CD4-positive, alpha-beta T cell treated with Interleukin-15 for 4 hours (primary cell): ENCODE measurements at regions not wholly inside any gene's neighbourhood (a gene's known extent, or its start where the extent isn't known, plus 50 kb on each side); places are given as distances from the start of the nearest gene placed in this dataset.

ENCODE experiments used
- DNase-seq: peaks from one replicate; pipeline ENCODE4 v3.0.0-alpha.2; 2020; ENCODE audit warnings: low spot score

DNA sequence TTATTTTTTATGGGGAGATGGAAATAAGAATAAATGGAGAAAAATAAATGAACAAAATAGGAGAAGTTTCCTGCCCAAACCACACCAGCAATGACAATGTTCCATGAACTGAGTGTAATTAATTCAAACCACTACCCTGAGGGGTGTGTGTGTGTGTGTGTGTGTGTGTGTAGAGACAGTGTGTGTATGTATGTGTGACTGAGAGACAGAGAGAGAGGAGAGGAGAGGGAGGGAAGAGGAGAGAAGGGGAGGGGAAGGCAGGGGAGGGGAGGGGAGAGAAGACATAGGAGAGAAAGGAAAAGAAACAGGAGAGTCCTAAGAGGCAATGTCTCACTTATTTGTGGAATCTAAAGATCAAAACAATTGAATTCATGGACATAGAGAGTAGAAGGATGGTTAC, 65.0 kb upstream of the POU2AF1 start:
- no peak for DNase-seq

DNA sequence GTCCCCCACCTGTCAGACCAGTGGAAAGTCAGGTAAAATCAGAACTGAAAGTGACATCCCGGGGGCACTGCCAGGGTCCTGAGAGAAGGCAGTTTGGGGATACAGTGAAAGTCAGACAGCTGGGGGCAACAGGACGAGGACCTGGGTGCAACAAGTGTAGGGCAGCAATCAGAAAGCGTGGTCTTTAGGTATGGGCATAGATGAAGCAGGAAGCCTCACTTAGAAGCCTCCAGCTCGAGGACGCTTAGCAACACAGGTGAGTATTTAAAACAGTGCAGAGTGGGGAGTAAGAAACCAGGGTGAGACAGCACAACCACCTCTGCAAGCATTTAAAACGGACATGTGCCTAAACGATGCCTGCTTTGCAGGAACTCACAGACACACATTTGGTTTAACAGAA, 64.6 kb upstream of the POU2AF1 start:
- no peak for DNase-seq

DNA sequence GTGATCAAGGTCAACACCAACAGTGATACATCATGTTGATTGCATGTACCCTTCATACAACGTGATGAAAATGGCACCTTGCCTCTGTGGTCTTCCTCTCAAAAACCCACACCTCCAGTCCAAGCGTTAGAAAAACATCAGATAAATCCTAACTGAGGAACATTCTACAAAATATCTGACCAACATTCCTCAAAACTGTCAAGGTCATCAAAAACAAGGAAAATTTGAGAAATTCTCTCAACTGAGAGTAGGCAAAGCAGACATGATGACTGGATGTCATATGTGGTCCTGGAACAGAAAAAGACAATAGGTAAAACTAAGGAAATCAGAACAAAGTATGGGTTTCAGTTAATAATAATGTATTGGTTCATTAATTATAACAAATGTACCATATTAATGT, 64.0 kb upstream of the POU2AF1 start:
- DNase-seq = no peak

DNA sequence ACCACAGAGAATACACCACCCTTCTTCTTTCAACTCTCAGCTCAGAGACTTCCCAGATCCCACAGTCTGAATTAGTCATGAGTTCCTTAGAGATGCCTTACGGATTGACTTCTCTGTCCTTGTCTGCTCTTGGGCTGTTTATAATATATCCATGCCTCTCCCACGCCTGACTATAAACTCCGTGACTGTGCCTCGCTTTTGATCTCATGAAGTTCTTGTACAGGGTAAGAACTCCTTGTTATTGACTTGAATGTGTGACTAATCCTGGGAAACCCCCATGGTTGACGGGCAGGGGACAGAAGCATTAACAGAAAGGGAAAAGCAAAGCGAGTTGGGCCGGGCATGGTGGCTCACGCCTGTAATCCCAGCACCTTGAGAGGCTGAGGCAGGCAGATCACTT, 62.4 kb upstream of the POU2AF1 start:
- no peak for DNase-seq

DNA sequence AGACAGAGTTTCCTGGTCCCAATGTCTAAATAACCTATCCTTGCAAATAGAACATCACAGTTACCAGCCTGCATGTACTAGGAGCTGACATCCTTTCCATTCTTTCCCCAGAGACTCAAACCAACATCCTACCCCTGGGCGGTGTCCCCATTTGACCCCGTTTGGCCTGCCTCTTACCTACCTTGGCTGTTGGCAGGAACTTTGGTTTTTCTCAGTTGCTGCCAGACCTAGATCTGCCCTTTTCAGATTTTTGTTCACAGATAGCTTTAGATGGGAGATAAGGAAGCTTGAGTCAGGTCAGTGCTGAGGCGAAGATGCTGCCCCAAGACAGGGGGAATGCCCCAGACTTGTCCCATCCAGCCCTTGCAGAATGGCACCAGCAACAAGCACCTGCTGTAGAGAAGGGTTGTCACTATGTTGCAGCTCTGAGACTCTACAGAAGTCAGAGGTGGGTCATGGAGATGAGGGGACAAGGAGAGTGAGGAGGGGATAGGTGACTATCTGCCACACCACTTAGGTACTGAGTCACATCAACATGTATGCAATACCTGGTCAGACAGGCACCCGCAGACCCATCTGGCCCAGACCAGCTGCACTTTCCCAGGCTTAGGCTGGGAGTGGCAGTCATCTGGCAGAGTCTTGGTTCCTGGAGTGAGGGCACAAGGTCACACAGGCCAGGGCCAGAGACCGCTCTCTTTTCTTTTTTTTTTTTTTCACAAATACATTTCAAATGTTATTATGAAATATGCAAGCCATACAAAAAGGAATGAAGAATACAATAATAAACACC, 61.5 kb upstream of the POU2AF1 start:
- DNase-seq = no peak

DNA sequence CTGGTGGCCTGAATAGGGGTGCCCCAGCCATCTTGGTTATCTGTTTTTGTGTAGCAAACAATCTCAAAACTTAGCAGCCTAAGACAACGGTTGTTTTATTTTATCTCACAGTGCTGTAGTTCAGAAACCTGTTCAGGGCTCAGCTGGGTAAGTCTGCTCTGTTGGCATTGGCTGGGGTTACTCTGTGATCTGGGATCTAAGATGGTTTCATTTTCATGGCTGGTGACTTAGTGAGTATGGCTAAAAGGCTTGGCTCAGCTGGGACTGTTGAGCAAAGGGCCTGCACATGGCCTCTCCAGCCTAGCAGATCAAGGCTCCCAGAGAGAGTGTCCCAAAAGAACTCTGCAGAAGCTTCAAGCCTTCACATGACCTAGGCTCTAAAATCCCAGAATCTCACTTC, 60.8 kb upstream of the POU2AF1 start:
- no peak for DNase-seq

DNA sequence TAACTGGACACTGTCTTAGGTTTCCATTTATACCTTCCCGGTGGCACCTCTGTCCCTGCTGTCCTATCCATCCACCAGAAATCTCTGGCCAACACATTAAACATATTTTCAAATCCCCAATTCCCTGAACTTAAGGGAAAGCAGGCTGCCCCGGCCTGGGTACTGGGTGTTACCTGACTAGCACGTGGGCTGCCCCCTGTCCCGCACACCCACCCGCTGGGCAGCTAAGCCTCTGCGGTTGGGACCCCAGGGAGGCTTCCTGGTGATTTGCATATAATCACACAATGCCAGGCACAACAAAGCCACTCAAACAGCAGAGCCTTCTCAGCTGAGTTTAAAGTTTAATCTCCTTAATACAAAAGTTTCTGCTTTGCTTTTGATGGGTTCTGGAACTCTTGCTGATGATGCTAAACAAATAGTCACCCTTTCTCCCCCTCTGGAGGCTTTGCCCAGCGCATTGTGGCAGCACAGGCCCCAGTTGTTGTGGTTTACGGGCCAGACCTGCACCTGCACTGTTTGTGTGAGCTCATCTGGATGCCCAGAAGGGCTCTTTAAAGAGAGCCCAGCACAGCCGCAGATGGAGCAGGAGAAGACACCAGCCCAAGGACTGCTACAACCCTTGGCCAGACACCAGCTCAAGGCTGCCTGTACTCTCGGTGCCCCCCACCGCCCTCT, 59.9 kb upstream of the POU2AF1 start:
- no peak for DNase-seq

DNA sequence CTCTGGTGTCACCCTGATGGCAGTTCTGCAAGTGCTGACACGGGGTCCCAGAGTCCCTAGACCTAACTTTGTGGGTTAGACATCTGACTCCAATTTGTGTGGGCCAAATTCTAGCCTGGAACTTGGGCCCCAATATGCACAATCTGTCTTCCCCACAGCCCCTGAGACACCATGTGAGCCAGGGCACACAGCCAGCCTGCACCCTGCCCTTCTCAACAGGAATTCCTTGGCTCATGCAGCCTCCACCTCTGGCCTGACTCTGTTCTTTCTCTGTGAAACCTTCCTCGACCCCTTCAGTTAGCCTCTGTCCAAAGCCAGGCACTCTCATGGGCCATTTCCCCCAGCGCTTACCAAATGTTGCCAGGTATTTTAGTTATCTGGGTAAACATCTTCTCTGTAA, 59.1 kb upstream of the POU2AF1 start:
- DNase-seq = no peak

DNA sequence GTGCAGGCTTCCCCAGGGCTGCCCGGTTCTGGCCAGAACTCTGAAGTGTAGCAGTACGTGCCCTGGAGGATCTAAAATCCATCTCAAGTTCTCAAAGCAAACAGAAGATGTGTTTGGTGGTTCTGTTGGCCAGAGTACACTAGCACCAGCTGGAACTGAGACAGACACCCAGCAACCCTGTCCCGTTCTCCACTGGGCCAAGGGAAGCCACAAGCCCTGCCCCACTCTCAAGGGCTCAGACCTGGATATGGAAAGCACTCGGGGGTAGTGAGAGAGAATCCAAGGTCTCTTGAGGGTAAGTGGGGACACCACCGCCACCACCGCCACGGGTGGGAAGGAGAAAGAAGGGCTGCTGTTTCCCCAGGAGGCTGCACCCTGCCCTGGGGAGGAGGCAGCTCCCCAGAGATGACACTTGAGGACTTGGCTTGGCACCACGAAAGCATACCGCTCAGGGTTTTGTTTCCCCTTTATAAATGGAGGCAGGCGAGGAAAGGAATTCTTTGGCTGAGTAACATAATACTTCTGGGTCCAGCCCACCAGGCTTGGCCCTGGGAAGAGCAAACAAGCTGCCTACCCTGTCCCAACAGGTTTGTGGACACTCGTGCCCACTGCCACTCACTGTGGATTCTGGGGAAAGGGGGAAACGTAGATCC, 56.1 kb upstream of the POU2AF1 start:
- DNase-seq = no peak

DNA sequence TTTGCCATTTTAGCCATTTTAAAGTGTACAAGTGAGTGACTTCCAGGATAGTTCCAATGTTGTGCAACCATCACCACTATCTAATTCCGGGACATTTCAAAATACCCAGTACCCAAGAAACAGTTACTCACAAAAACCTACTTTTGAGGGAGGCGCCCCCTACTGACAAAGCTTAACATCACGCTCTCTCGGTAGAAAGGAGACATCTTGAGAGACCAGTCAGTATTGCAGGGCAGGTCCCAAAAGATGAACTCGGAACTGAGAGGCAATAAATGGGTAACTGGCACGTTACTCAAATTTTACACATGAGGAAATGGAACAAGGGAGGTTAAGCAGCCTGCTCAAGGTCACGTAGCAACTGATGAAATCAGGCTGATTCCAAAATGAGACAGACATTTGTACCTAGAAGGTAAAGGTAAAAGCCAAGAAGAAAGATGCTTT, 50.0 kb upstream of the POU2AF1 start:
- peak; percentile 33 for DNase-seq
